CD14-positive monocyte (primary cell): ENCODE measurements at regions not wholly inside any gene's neighbourhood (a gene's known extent, or its start where the extent isn't known, plus 50 kb on each side); places are given as distances from the start of the nearest gene placed in this dataset.
"Not testable (repeated sequence)": the region's sequence is repeated elsewhere in the genome, so short reads cannot be mapped to it uniquely, and the experiment has no call there.

Experiments
- DNase-seq, 3 donors: peaks; one replicate each; pipeline ENCODE4 v3.0.0-alpha.2; 2011 to 2022
- H2AFZ ChIP-seq: 2 replicates; pipeline ENCODE4 v1.6.0; 2012; ENCODE audit warnings: mild to moderate bottlenecking, low read depth, low read length, inconsistent platforms; ENCODE audit not compliant: insufficient read depth, poor library complexity, severe bottlenecking
- H3K27ac ChIP-seq, 2 donors: 1 replicate in 1 of 2; 2 replicates in 1 of 2; pipeline ENCODE4 v1.5.1; 2012 to 2013; ENCODE audit warnings: low read length in 2 of 2, control low read depth in 1 of 2, inconsistent platforms in 1 of 2, low read depth in 1 of 2, mild to moderate bottlenecking in 1 of 2
- H3K27me3 ChIP-seq, 2 donors: one replicate each; pipeline versions ENCODE4 v1.6.0 to v1.6.1; 2011 to 2013; ENCODE audit warnings: low read length in 2 of 2; ENCODE audit not compliant: control insufficient read depth in 2 of 2, insufficient read depth in 2 of 2
- H3K36me3 ChIP-seq, 2 donors: replicated peaks in 1 of 2; 1 replicate in 1 of 2; 2 replicates in 1 of 2; pipeline versions ENCODE4 v1.5.1 to v1.6.1; 2012 to 2013; ENCODE audit warnings: low read length in 2 of 2, control low read depth in 1 of 2, inconsistent platforms in 1 of 2, mild to moderate bottlenecking in 1 of 2; ENCODE audit not compliant: insufficient read depth in 2 of 2, control insufficient read depth in 1 of 2
- H3K4me1 ChIP-seq, 2 donors: 1 replicate in 1 of 2; 2 replicates in 1 of 2; pipeline versions ENCODE4 v1.5.1 to v1.6.1; 2012 to 2013; ENCODE audit warnings: low read length in 2 of 2, control low read depth in 1 of 2, inconsistent platforms in 1 of 2, mild to moderate bottlenecking in 1 of 2, moderate library complexity in 1 of 2; ENCODE audit not compliant: insufficient read depth in 2 of 2, control insufficient read depth in 1 of 2
- H3K4me2 ChIP-seq: replicated peaks from 2 replicates; pipeline ENCODE3; 2012; ENCODE audit warnings: low read length, moderate library complexity, mild to moderate bottlenecking; ENCODE audit not compliant: poor library complexity, severe bottlenecking; ENCODE audit errors: extremely low read depth
- H3K4me3 ChIP-seq, 3 experiments: fragments of 200-600 bp in 1 of 3; sonication (generic) in 1 of 3; replicated peaks in 1 of 3; 1 replicate in 2 of 3; 2 replicates in 1 of 3; pipeline ENCODE4 v1.5.1; 2011 to 2013; ENCODE audit warnings: low read length in 3 of 3, mild to moderate bottlenecking in 3 of 3, control low read depth in 2 of 3, low read depth in 2 of 3, inconsistent platforms in 1 of 3, moderate library complexity in 1 of 3
- H3K79me2 ChIP-seq: 2 replicates; pipeline ENCODE4 v1.6.0; 2012; ENCODE audit warnings: mild to moderate bottlenecking, control low read depth, inconsistent platforms, low read length, moderate library complexity; ENCODE audit not compliant: insufficient read depth
- H3K9ac ChIP-seq: 2 replicates; pipeline ENCODE4 v1.6.0; 2017; ENCODE audit warnings: low read length, mild to moderate bottlenecking; ENCODE audit not compliant: insufficient read depth, poor library complexity, severe bottlenecking
- H3K9me3 ChIP-seq, 2 donors: replicated peaks in 1 of 2; 1 replicate in 1 of 2; 2 replicates in 1 of 2; pipeline versions ENCODE4 v1.5.1 to v1.6.1; 2012 to 2013; ENCODE audit warnings: low read length in 2 of 2, control low read depth in 1 of 2; ENCODE audit not compliant: control insufficient read depth in 1 of 2, insufficient read depth in 1 of 2
- H4K20me1 ChIP-seq: 2 replicates; pipeline ENCODE4 v1.6.0; 2012; ENCODE audit warnings: mild to moderate bottlenecking, low read length, control low read depth, moderate library complexity; ENCODE audit not compliant: insufficient read depth
- H3K27ac Mint-ChIP-seq, 7 donors: one replicate each; pipeline ENCODE4 v1.8.0; 2020; ENCODE audit warnings: mild to moderate bottlenecking in 7 of 7, mixed read lengths in 7 of 7, moderate library complexity in 6 of 7, inconsistent platforms in 2 of 7
- H3K27me3 Mint-ChIP-seq, 3 donors: one replicate each; pipeline ENCODE4 v1.8.0; 2021 to 2022; ENCODE audit warnings: low read depth in 3 of 3, mild to moderate bottlenecking in 3 of 3, mixed read lengths in 3 of 3, moderate library complexity in 3 of 3, inconsistent platforms in 1 of 3
- H3K36me3 Mint-ChIP-seq, 2 donors: one replicate each; pipeline ENCODE4 v1.8.0; 2020; ENCODE audit warnings: mixed read lengths in 2 of 2, inconsistent platforms in 1 of 2, mild to moderate bottlenecking in 1 of 2
- H3K4me1 Mint-ChIP-seq: one replicate; pipeline ENCODE4 v1.8.0; 2020; ENCODE audit warnings: mild to moderate bottlenecking, mixed read lengths
- H3K4me3 Mint-ChIP-seq, 2 donors: one replicate each; pipeline ENCODE4 v1.8.0; 2020; ENCODE audit warnings: mild to moderate bottlenecking in 2 of 2, mixed read lengths in 2 of 2, moderate library complexity in 1 of 2
- H3K9me3 Mint-ChIP-seq, 7 donors: one replicate each; pipeline ENCODE4 v1.8.0; 2020 to 2022; ENCODE audit warnings: mixed read lengths in 7 of 7, mild to moderate bottlenecking in 6 of 7, moderate library complexity in 6 of 7, inconsistent platforms in 2 of 7
- CTCF ChIP-seq: fragments of 200-600 bp; IDR thresholded peaks from one replicate; pipeline ENCODE4 v1.8.0; 2022; ENCODE audit warnings: antibody characterized with exemption, mild to moderate bottlenecking
- WGBS: methylation state at CpG from one replicate; pipeline ENCODE4 v1.1.5; 2013; ENCODE audit warnings: missing lambda C conversion rate; ENCODE audit not compliant: insufficient coverage; 5-methylcytosine and 5-hydroxymethylcytosine counted together
- intact Hi-C, 2 donors: fragments of 100-400 bp; cut with micrococcal nuclease; formaldehyde crosslinking; loops; one replicate each; pipeline versions ENCODE4 v1.15.0 to v1.15.1; 2023

- Histone ChIP-seq H3K9me3 (peaks cover 18 to 35% of the 10 kb centered on the region in 2 donors), H3K4me2 (no peak overlapping the region), H3K27ac (no peak overlapping the region), H3K4me3 (no peak overlapping the region), H3K9ac (no peak overlapping the region), H3K4me1 (no peaks in the 10 kb centered on the region), H4K20me1 (no peaks in the 10 kb centered on the region), H3K27me3 (no peaks in the 10 kb centered on the region), H3K36me3 (no peaks in the 10 kb centered on the region), H3K79me2 (no peaks in the 10 kb centered on the region), H2AFZ (no peak overlapping the region)
- H3K36me3 Mint-ChIP-seq: no peaks in the 10 kb centered on the region
- H3K9me3 Mint-ChIP-seq: peaks cover 17 to 34% (median 22%) of the 10 kb centered on the region in 7 donors
- H3K4me3 Mint-ChIP-seq: no peak overlapping the region
- no peaks in the 10 kb centered on the region for H3K4me1 Mint-ChIP-seq
- 100% methylated on average over 1 of the region's 2 CpGs for WGBS
- H3K27me3 Mint-ChIP-seq: peaks cover 0 to 2% (median 0%) of the 10 kb centered on the region in 3 donors
- no peak overlapping the region for H3K27ac Mint-ChIP-seq
- TF ChIP-seq CTCF: no peak
- intact Hi-C loops: no loop called here
- no peak for DNase-seq
These were observed 316.6 kb downstream of the CGGBP1 start for GRCh38 chr3:87742250-87742649.

DNA sequence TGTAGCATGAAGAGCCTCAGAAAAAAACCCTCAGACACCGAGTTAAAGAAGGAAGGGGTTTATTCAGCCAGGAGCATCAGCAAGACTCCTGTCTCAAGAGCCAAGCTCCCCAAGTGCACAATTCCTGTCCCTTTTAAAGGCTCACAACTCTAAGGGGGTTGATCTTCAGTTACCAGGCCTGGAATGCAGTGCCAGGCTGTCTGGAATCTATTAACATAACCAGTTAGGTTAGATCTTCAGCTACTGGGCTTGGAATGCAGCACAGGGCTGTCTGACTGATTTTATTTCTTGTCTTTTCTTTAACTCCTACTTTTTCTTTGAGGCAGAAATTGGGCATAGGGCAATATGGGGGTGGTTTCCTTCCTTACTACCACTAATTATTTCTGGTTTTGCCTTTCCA lies 317.9 kb downstream of the CGGBP1 start:
- H3K36me3 ChIP-seq: not testable (repeated sequence)

DNA sequence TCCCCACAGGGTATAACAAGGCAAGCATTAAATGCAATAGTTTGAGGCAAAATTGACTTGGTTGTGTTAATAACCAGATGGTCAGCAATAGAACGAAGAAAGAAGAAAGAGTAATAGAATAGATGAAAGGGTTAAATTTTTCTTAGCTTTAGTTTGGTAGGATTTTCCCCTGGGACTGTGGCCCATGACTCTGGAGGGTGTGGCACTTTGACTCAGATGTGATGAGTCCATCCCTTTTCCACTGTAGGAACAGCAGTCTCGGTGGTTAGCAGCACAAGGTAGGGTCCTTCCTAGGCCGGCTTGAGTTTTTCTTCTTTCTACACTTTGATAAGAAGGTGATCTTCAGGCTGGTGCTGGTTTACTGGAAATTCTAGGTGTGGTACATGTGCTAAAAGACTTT lies 321.0 kb downstream of the CGGBP1 start:
- H3K4me3 Mint-ChIP-seq, H3K27me3 ChIP-seq, H3K36me3 Mint-ChIP-seq, H2AFZ ChIP-seq, H3K4me1 ChIP-seq, intact Hi-C loops, H3K27ac Mint-ChIP-seq, H3K4me1 Mint-ChIP-seq, H3K9ac ChIP-seq, H3K36me3 ChIP-seq, H4K20me1 ChIP-seq, DNase-seq, H3K4me3 ChIP-seq, H3K79me2 ChIP-seq, H3K27ac ChIP-seq, H3K27me3 Mint-ChIP-seq, H3K4me2 ChIP-seq: not testable (repeated sequence)
- peaks cover 21 to 33% (median 26%) of the 10 kb centered on the region in 7 donors for H3K9me3 Mint-ChIP-seq
- 100% methylated on average over 1 of the region's 3 CpGs for WGBS
- H3K9me3 ChIP-seq: peaks cover 17 to 31% of the 10 kb centered on the region in 2 donors

More for the DNA sequence above, 317.9 kb downstream of the CGGBP1 start:
- intact Hi-C loops, H3K4me3 ChIP-seq, H3K4me3 Mint-ChIP-seq, H3K27ac Mint-ChIP-seq, H3K79me2 ChIP-seq, H3K27ac ChIP-seq, H3K36me3 Mint-ChIP-seq, H4K20me1 ChIP-seq, H3K4me1 Mint-ChIP-seq, H3K9ac ChIP-seq, H3K4me1 ChIP-seq, H3K27me3 Mint-ChIP-seq, H3K27me3 ChIP-seq, H2AFZ ChIP-seq, H3K4me2 ChIP-seq, DNase-seq: not testable (repeated sequence)
- WGBS: 100% methylated on average over 1 of the region's 1 CpG
- H3K9me3 Mint-ChIP-seq: peaks cover 21 to 32% (median 25%) of the 10 kb centered on the region in 7 donors
- peaks cover 18 to 35% of the 10 kb centered on the region in 2 donors for H3K9me3 ChIP-seq
